PC-9 (cell line): ENCODE measurements at regions not wholly inside any gene's neighbourhood (a gene's known extent, or its start where the extent isn't known, plus 50 kb on each side); places are given as distances from the start of the nearest gene placed in this dataset.

Experiments
- CTCF ChIP-seq: fragments of 200-600 bp; sonication (generic); conservative IDR thresholded peaks from 2 replicates; pipeline ENCODE4 v1.6.1; 2017; ENCODE audit warnings: mixed run types, antibody characterized with exemption, mild to moderate bottlenecking, moderate library complexity
- EZH2 ChIP-seq: fragments of 200-600 bp; sonication (generic); IDR thresholded peaks from 2 replicates; pipeline ENCODE4 v1.8.0; 2017; ENCODE audit warnings: antibody characterized with exemption, low read depth

- no peak for TF ChIP-seq EZH2
- TF ChIP-seq CTCF = no peak
Measured at GRCh38 chr4:124135409-124135813, 577.1 kb downstream of the ANKRD50 start.
